ENCODE measurements at regions not wholly inside any gene's neighbourhood (a gene's known extent, or its start where the extent isn't known, plus 50 kb on each side); places are given as distances from the start of the nearest gene placed in this dataset.

- no peak for TF ChIP-seq CTCF (IDR thresholded peaks at IDR 0.05; ENCODE audit: low read depth, low read length, poor library complexity, severe bottlenecking)
- no peak for TF ChIP-seq EZH2phosphoT487 (IDR thresholded peaks at IDR 0.05; ENCODE audit: borderline replicate concordance, low read length)
These were observed 139.3 kb upstream of the NR4A3 start for GRCh38 chr9:99682378-99682777.

All from DOHH2 (cell line).